ENCODE measurements at regions not wholly inside any gene's neighbourhood (a gene's known extent, or its start where the extent isn't known, plus 50 kb on each side); places are given as distances from the start of the nearest gene placed in this dataset.

DNA sequence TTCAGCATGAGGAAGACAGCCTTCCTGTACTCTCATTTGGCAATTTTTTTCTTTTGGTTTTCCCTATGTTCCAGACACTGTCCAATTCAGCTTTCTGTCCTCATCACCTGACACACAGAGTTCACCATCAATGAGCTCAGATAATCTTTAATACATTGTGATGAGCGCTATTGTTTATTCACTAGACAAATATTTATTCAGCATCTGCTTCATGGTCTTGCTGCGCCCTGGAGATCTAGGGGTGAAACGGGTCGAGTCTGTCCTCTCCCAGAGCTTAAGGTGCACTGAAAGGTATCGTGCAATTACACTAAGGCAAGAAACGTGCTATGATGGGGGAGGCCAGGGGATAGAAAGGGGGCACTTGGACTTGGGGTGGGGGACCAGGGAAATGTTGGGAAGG is 281.6 kb downstream of the ZSWIM6 start:
- intact Hi-C loops (cut with micrococcal nuclease), result no loop called here
- no peak overlapping the region for H3K4me3 Mint-ChIP-seq
- H3K27me3 Mint-ChIP-seq (ENCODE audit: low read depth), result peaks cover 17% of the 10 kb centered on the region
- H3K9me3 Mint-ChIP-seq, result no peaks in the 10 kb centered on the region
- CTCF ChIA-PET, result interaction anchor here (0.7 kb wide), 1 partner anchor 259 kb away, joined by 3 read pairs; no protein-coding TSS in a partner anchor
- no peak overlapping the region for H3K27ac Mint-ChIP-seq
- H3K4me1 Mint-ChIP-seq (ENCODE audit: low read depth), result no peaks in the 10 kb centered on the region
- H3K36me3 Mint-ChIP-seq (ENCODE audit: low read depth), result no peaks in the 10 kb centered on the region
- DNase-seq, result no peak

DNA sequence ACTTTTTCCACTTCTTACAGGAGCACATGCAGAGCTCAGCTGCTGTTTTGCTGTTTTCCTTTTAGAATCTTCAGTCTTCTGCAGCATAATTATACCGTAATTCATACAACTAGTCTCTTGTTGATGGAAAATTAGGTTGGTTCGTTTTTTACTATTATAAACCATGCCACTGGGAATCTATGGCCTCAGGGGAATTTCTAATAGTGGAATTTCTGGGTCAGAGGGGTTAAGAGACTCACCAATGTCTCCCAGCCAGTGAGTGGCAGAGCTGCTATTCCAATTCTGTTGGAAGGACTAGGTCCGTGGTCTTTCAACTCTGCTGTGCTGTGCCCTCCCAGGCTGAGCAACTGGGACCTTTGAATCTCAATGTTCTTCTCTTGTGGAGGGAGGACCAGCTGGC is 282.5 kb downstream of the ZSWIM6 start:
- CTCF ChIA-PET, result interaction anchor here (0.7 kb wide), 1 partner anchor 11 kb away, joined by 3 read pairs; no protein-coding TSS in a partner anchor
- intact Hi-C loops (cut with micrococcal nuclease), result no loop called here

DNA sequence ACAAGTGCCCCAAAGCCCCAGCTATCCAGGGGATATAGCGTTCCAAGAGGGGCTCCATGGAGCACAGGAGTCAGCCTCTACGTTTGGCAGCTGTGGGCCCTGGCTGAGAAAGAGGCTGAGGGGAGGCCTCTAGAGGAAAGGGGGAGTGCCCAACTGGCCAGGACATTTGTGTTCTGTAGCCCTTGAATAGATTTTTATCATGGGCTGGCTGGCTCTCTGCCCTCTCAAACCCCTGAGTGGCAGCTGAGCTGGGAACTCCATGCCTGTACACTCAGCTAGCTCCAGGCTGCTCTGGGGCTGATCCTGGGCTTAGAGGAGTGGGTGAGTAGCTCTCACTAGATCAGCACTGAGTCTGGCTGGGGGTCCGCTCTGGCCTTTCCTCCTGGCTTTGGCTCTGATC is 285.0 kb downstream of the ZSWIM6 start:
- H3K36me3 Mint-ChIP-seq (ENCODE audit: low read depth), result no peaks in the 10 kb centered on the region
- intact Hi-C loops (cut with micrococcal nuclease), result no loop called here
- CTCF ChIA-PET, result no interaction called here
- peaks cover 18% of the 10 kb centered on the region for H3K27me3 Mint-ChIP-seq (ENCODE audit: low read depth)
- no peaks in the 10 kb centered on the region for H3K9me3 Mint-ChIP-seq
- H3K4me1 Mint-ChIP-seq (ENCODE audit: low read depth), result no peaks in the 10 kb centered on the region
- no peak overlapping the region for H3K27ac Mint-ChIP-seq
- DNase-seq, result no peak
- no peak overlapping the region for H3K4me3 Mint-ChIP-seq

More for the DNA sequence above, 282.5 kb downstream of the ZSWIM6 start:
- H3K4me1 Mint-ChIP-seq (ENCODE audit: low read depth), result no peaks in the 10 kb centered on the region
- no peak for DNase-seq
- H3K4me3 Mint-ChIP-seq, result no peak overlapping the region
- H3K27ac Mint-ChIP-seq, result no peak overlapping the region
- no peaks in the 10 kb centered on the region for H3K9me3 Mint-ChIP-seq
- peaks cover 17% of the 10 kb centered on the region for H3K27me3 Mint-ChIP-seq (ENCODE audit: low read depth)
- H3K36me3 Mint-ChIP-seq (ENCODE audit: low read depth), result no peaks in the 10 kb centered on the region

DNA sequence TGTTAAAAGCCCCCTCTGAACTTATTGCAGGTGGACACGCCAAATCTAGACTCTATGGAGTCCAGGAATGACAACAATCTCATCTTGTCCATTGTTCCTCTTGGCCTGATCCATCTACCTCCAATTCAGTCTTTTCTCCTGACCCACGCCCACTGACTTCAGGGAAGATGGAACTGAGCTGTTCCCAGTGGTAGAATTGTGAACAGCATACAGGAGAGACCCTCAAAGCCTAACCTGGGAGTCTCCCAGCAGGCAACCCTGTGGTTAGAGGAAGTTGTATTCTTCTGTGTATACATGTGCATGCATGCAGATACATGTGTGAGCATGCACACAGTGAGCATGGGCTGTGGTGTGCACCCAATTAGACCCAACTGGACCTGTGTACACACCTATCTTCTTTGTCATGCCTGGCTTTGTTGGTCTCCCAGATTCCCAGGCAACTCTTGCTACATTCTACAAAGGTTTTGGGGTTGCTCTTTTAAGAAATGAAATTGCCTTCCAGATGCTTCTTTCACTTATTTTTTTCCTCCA is 286.0 kb downstream of the ZSWIM6 start:
- Mint-ChIP-seq H3K4me1 (ENCODE audit: low read depth) (no peaks in the 10 kb centered on the region), H3K27ac (no peak overlapping the region), H3K36me3 (ENCODE audit: low read depth) (no peaks in the 10 kb centered on the region), H3K4me3 (no peak overlapping the region), H3K27me3 (ENCODE audit: low read depth) (peaks cover 14% of the 10 kb centered on the region), H3K9me3 (no peaks in the 10 kb centered on the region)
- no peak for DNase-seq
- intact Hi-C loops (cut with micrococcal nuclease), result no loop called here
- CTCF ChIA-PET, result no interaction called here

DNA sequence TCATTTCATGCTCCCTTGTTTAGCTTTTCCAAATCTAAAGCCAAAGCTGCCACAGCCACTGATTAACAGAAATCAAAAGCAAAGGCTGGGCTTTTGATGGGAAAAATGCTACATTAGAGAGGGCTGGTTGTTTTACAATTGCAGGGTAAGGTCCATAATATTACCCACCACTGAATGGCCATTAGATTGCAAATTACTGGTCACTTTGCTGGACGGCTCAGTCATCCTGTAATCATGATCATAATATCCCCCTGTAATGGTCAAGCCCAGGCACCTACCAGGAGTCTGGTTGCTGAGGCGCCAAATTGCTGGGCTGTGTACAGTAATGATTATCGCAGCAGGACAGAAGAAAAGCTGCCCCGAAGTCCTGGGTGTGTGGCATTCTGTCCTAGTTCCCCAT is 286.5 kb downstream of the ZSWIM6 start:
- no peaks in the 10 kb centered on the region for H3K4me1 Mint-ChIP-seq (ENCODE audit: low read depth)
- intact Hi-C loops (cut with micrococcal nuclease), result no loop called here
- no peaks in the 10 kb centered on the region for H3K36me3 Mint-ChIP-seq (ENCODE audit: low read depth)
- CTCF ChIA-PET, result no interaction called here
- peaks cover 14% of the 10 kb centered on the region for H3K27me3 Mint-ChIP-seq (ENCODE audit: low read depth)
- no peak overlapping the region for H3K4me3 Mint-ChIP-seq
- H3K9me3 Mint-ChIP-seq, result no peaks in the 10 kb centered on the region
- H3K27ac Mint-ChIP-seq, result no peak overlapping the region
- DNase-seq, result no peak

DNA sequence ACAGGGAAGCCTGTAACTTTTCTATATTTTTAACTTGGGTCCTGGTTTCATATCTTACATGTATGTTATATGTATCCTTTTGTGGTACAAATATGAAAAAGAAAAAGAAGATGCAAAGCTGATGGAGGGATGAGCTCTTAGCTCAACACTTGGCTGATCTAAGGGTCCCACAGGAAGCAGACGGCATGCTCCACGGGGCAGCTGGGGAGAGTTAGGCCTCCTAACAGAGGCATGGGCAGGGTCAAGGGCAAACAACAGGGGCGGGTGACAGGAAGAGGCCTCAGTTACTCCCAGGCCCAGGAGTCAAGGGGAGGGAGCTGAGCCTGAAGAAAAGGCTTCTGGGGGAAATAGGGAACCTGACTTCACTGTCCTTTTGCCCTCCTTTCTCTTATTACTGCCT is 287.2 kb downstream of the ZSWIM6 start:
- peaks cover 12% of the 10 kb centered on the region for H3K27me3 Mint-ChIP-seq (ENCODE audit: low read depth)
- CTCF ChIA-PET, result no interaction called here
- no peaks in the 10 kb centered on the region for H3K4me1 Mint-ChIP-seq (ENCODE audit: low read depth)
- H3K9me3 Mint-ChIP-seq, result no peaks in the 10 kb centered on the region
- no peak overlapping the region for H3K4me3 Mint-ChIP-seq
- intact Hi-C loops (cut with micrococcal nuclease), result no loop called here
- no peak for DNase-seq
- no peaks in the 10 kb centered on the region for H3K36me3 Mint-ChIP-seq (ENCODE audit: low read depth)
- no peak overlapping the region for H3K27ac Mint-ChIP-seq

DNA sequence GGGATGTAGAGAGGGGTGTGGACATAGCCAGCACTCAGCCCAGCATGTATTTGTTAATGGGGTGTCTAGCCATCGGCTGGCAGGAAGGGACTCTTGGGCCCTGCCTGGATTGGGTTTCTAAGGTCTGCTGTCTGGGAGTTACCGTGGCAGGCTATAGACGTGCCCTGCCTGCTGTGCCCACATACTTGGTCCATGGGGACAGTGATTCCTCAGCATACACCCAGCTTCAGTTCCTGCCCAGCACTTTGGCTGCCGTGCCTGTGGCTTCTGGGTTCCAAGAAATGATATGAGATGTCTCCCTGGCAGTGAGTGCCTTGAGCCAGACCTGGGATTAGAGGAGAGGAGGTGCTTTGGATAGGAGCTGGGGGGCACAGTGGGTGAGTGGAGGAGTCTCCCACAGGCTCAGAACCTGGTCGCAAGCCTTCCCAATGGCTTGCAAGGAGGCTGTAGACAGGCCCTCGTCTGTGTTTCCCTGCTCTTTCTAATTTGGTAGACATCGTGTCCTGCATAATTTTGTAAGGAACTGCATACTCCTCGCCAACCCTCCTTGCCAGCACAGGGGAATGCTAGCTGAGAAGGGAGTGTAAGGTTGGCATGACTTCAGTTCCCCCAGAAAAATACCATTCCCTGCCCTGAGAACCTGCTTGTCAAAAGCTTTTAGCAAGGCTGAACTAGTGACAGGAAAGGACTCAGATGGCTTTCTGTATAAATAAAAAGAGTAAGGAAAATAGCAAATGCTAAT is 287.9 kb downstream of the ZSWIM6 start:
- H3K4me1 Mint-ChIP-seq (ENCODE audit: low read depth), result no peaks in the 10 kb centered on the region
- H3K27me3 Mint-ChIP-seq (ENCODE audit: low read depth), result peaks cover 17% of the 10 kb centered on the region
- no peak overlapping the region for H3K4me3 Mint-ChIP-seq
- intact Hi-C loops (cut with micrococcal nuclease), result loop anchor here (10.0 kb wide), 1 partner anchor 345 kb away; no protein-coding TSS in a partner anchor
- H3K9me3 Mint-ChIP-seq, result no peaks in the 10 kb centered on the region
- CTCF ChIA-PET, result no interaction called here
- H3K27ac Mint-ChIP-seq, result no peak overlapping the region
- no peak for DNase-seq
- no peaks in the 10 kb centered on the region for H3K36me3 Mint-ChIP-seq (ENCODE audit: low read depth)

DNA sequence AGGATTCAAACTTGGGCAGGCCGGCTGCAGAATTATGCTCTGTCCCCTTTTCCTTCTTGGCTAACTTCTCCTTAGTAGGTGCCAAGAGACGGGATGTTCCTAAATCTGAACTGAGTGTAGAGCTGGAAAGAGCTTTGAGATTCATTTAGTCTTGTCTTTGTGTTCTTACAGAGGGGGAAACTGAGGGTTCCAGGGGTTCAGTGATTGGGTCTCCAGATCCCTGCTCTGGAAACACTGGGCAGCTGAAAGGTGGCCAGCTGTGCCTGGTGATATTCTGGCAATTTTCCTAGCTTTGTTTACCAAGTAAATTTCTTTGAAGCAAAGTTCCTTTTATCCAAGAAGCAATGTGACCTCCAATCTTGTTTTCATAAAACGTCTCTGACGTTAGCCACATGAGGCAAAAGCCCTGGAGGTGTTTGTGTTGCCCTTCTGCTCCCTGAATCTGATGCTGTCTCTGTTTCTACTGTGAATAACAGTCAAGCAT is 288.7 kb downstream of the ZSWIM6 start:
- CTCF ChIA-PET, result interaction anchor here (0.8 kb wide), 1 partner anchor 21 kb away, joined by 3 read pairs; no protein-coding TSS in a partner anchor
- intact Hi-C loops (cut with micrococcal nuclease), result loop anchor here (10.0 kb wide), 1 partner anchor 346 kb away; no protein-coding TSS in a partner anchor
- H3K27ac Mint-ChIP-seq, result no peak overlapping the region

DNA sequence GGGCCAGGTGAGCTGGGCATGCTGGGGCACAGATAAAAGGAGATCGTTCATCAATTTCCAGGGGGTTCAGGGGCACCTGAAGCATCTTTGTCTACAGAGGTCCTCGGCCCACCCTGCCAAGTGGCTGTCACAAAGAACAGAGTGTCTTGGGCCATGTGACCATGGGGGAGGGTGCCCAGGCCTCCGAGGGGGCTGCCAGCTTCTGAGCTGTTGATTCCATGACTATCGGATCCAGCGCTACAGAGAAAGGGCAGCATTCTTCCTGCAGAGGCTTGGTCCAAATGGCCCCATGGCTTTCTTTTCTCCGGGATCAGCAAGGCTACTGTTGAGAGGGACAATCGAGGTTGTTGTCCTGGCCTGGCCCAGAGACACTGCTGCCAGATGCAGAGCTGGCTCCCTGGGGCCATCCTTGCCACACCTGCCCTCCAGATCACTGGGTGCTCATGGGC is 289.2 kb downstream of the ZSWIM6 start:
- intact Hi-C loops (cut with micrococcal nuclease), result loop anchor here (10.0 kb wide), 1 partner anchor 346 kb away; no protein-coding TSS in a partner anchor
- no peak overlapping the region for H3K4me3 Mint-ChIP-seq
- H3K36me3 Mint-ChIP-seq (ENCODE audit: low read depth), result no peaks in the 10 kb centered on the region
- DNase-seq, result no peak
- peaks cover 20% of the 10 kb centered on the region for H3K27me3 Mint-ChIP-seq (ENCODE audit: low read depth)
- no peaks in the 10 kb centered on the region for H3K4me1 Mint-ChIP-seq (ENCODE audit: low read depth)
- CTCF ChIA-PET, result interaction anchor here (0.8 kb wide), 1 partner anchor 22 kb away, joined by 3 read pairs; no protein-coding TSS in a partner anchor
- no peak overlapping the region for H3K27ac Mint-ChIP-seq
- H3K9me3 Mint-ChIP-seq, result no peaks in the 10 kb centered on the region

More for the DNA sequence above, 288.7 kb downstream of the ZSWIM6 start:
- Mint-ChIP-seq H3K4me3 (no peak overlapping the region), H3K36me3 (ENCODE audit: low read depth) (no peaks in the 10 kb centered on the region), H3K27me3 (ENCODE audit: low read depth) (peaks cover 20% of the 10 kb centered on the region), H3K9me3 (no peaks in the 10 kb centered on the region), H3K4me1 (ENCODE audit: low read depth) (no peaks in the 10 kb centered on the region)
- DNase-seq, result no peak

DNA sequence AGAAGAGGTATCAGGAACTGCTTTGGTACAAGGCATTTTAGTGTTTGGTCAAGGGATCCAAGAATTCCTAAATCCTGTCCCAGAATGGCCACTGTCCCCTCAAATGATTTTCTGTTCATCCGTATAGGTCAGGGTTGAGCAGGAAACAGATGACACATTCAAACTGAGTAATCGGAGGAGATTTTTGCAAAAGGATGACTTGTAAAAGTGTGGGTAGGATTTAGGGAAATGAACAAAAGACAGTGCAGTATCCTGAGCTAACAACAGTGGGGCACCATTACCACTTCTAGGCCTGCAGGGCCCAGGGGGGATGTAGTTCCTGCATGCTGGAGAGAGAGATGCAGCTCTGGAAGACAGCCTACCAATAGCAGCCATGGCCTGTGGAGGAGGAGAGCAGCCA is 290.1 kb downstream of the ZSWIM6 start:
- Mint-ChIP-seq H3K9me3 (no peaks in the 10 kb centered on the region), H3K4me1 (ENCODE audit: low read depth) (no peaks in the 10 kb centered on the region), H3K36me3 (ENCODE audit: low read depth) (no peaks in the 10 kb centered on the region), H3K4me3 (no peak overlapping the region), H3K27ac (no peak overlapping the region), H3K27me3 (ENCODE audit: low read depth) (peaks cover 27% of the 10 kb centered on the region)
- intact Hi-C loops (cut with micrococcal nuclease), result loop anchor here (10.0 kb wide), 1 partner anchor 347 kb away; no protein-coding TSS in a partner anchor
- no peak for DNase-seq
- CTCF ChIA-PET, result interaction anchor here (0.6 kb wide), 1 partner anchor 1719 kb away, joined by 4 read pairs; no protein-coding TSS in a partner anchor

DNA sequence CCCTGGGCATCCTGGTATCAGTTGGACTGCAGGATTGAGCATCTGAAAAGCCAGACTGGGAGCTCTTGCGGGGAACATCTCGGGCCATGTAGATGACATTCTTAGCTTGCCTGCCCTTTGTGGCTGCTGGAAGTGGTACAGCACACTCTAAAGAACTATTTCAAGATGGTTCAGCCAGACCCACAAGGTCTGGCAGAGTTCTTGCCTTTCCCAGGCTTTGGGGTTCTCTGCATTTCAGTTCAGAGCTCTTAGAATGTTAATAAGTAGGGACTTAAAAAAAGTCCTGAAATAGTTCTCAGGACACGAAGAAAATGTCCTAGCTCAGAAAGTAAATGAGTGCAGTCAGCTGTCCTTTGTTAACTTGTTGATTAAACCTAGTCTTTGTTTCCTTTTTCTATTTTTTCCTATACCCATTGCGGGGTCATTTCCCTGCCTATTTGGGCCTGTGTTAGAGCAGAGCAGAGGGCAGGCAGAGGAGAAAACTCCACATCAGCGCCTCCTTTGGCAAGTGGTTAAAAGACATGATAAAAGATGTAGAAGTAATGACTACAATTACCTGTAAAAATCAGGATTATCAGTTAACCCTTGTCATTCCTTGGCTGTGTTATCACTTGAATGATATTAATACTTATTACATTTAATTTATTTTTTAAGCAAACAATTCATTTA is 291.5 kb downstream of the ZSWIM6 start:
- Mint-ChIP-seq H3K9me3 (no peaks in the 10 kb centered on the region), H3K27ac (no peak overlapping the region), H3K4me3 (no peak overlapping the region), H3K27me3 (ENCODE audit: low read depth) (peaks cover 32% of the 10 kb centered on the region), H3K36me3 (ENCODE audit: low read depth) (no peaks in the 10 kb centered on the region), H3K4me1 (ENCODE audit: low read depth) (no peaks in the 10 kb centered on the region)
- no peak for DNase-seq
- CTCF ChIA-PET, result interaction anchor here (0.8 to 1.3 kb wide), 2 partner anchors 19 to 37 kb away, joined by 3 read pairs; no protein-coding TSS in a partner anchor
- intact Hi-C loops (cut with micrococcal nuclease), result loop anchor here (10.0 kb wide), 1 partner anchor 349 kb away; no protein-coding TSS in a partner anchor

DNA sequence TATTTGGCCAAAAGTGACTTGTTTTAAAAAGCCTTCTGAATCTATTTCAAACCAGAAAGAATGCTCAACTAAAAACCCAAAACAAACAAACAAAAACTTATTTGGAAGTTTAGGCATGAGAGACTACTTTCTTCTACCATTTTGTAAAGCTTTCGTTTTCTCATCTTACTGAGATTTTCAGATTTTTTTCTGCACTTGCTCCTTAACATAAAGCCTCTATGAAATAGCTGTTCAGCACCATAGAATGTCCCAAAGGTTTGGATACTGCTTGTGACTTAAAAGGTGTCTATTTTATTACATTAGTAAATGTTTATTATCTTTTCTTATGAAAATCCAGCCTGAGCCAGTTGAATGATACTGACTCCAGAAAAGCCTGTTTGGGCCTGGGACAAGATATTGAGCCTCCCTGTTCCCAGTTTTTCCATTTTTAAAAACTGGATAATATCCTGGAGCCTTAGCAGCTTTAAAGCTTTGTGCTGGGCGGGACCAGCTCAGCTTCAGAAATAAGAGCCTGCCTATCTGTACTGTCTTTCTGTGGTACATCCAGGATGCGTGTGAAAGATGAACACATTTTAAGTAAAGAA is 292.6 kb downstream of the ZSWIM6 start:
- Mint-ChIP-seq H3K9me3 (no peaks in the 10 kb centered on the region), H3K36me3 (ENCODE audit: low read depth) (no peaks in the 10 kb centered on the region), H3K4me3 (peak overlapping the region; percentile 9), H3K4me1 (ENCODE audit: low read depth) (no peaks in the 10 kb centered on the region), H3K27ac (no peak overlapping the region), H3K27me3 (ENCODE audit: low read depth) (peaks cover 38% of the 10 kb centered on the region)
- intact Hi-C loops (cut with micrococcal nuclease), result loop anchor here (5.0 to 10.0 kb wide), 2 partner anchors 292 to 350 kb away; partner anchors contain the start of gene ZSWIM6
- DNase-seq, result no peak
- CTCF ChIA-PET, result no interaction called here

All from activated naive CD4-positive, alpha-beta T cell treated with anti-CD3 and anti-CD28 coated beads for 36 hours (primary cell).